Mammary epithelial cell (primary cell): ENCODE measurements at regions not wholly inside any gene's neighbourhood (a gene's known extent, or its start where the extent isn't known, plus 50 kb on each side); places are given as distances from the start of the nearest gene placed in this dataset.

ENCODE experiments used
- CTCF ChIP-seq, 2 donors: IDR thresholded peaks in 1 of 2; conservative IDR thresholded peaks in 1 of 2; 2 replicates each; pipeline ENCODE4 v1.5.1; 2011 to 2012; ENCODE audit warnings: inconsistent platforms in 2 of 2, low read length in 2 of 2, mild to moderate bottlenecking in 2 of 2, control low read depth in 1 of 2, low read depth in 1 of 2; ENCODE audit not compliant: insufficient read depth in 1 of 2; ENCODE audit errors: extremely low read depth in 1 of 2
- EZH2 ChIP-seq: IDR thresholded peaks from 2 replicates; pipeline ENCODE4 v1.6.1; 2012; ENCODE audit warnings: low read length, inconsistent platforms, borderline replicate concordance

GRCh38 chr2:10209406-10209935 is 86.9 kb downstream of the RRM2 start:
- TF ChIP-seq CTCF (conservative IDR thresholded peaks at IDR 0.05 in 1 of 2, IDR thresholded peaks at IDR 0.05 in 1 of 2; ENCODE audit: extremely low read depth in 1 of 2, insufficient read depth in 1 of 2, low read depth in 1 of 2, low read length in 2 of 2) (no peak), EZH2 (no peak)
